ENCODE measurements at regions not wholly inside any gene's neighbourhood (a gene's known extent, or its start where the extent isn't known, plus 50 kb on each side); places are given as distances from the start of the nearest gene placed in this dataset.

DNA sequence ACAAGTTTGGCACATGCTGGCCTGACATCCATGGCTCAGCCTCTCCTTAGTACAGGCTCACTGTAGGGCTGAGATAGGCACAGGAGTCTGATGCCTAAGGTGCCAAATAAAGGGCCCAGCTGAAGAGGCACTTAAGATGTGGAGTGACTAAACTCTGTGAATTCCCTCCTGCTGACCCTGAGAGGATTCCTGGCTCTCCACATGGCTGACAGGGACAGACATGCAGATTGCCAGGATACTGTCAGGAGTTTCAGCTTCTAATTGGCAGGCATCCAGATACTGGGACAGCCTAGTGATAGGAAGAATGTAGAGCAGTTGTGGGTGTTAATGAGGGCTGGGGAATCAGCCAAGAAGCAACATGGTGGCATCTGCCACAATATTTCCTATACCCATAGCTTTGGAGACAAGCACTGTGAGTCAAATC lies 558.7 kb downstream of the INSC start:
- H3K27me3 ChIP-seq (ENCODE audit: control insufficient read depth, insufficient read depth, low read length), result no peaks in the 10 kb centered on the region
- H3K4me3 ChIP-seq (ENCODE audit: low read depth in 2 of 2, low read length in 2 of 2), result no peak overlapping the region
- H3K4me1 ChIP-seq (ENCODE audit: control insufficient read depth, insufficient read depth, low read length), result no peaks in the 10 kb centered on the region
- TF ChIP-seq SIN3A (IDR thresholded peaks at IDR 0.05; ENCODE audit: borderline replicate concordance, insufficient read depth, low read depth, low read length) (no peak), TCF7L2 (IDR thresholded peaks at IDR 0.05; ENCODE audit: low read depth, low read length) (no peak)
- TF ChIP-seq, protein P1, sequence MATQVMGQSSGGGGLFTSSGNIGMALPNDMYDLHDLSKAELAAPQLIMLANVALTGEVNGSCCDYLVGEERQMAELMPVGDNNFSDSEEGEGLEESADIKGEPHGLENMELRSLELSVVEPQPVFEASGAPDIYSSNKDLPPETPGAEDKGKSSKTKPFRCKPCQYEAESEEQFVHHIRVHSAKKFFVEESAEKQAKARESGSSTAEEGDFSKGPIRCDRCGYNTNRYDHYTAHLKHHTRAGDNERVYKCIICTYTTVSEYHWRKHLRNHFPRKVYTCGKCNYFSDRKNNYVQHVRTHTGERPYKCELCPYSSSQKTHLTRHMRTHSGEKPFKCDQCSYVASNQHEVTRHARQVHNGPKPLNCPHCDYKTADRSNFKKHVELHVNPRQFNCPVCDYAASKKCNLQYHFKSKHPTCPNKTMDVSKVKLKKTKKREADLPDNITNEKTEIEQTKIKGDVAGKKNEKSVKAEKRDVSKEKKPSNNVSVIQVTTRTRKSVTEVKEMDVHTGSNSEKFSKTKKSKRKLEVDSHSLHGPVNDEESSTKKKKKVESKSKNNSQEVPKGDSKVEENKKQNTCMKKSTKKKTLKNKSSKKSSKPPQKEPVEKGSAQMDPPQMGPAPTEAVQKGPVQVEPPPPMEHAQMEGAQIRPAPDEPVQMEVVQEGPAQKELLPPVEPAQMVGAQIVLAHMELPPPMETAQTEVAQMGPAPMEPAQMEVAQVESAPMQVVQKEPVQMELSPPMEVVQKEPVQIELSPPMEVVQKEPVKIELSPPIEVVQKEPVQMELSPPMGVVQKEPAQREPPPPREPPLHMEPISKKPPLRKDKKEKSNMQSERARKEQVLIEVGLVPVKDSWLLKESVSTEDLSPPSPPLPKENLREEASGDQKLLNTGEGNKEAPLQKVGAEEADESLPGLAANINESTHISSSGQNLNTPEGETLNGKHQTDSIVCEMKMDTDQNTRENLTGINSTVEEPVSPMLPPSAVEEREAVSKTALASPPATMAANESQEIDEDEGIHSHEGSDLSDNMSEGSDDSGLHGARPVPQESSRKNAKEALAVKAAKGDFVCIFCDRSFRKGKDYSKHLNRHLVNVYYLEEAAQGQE (IDR thresholded peaks at IDR 0.05; ENCODE audit: insufficient read depth in 1 of 2, low read depth in 2 of 2, low read length in 1 of 2), result no peak
- TF ChIP-seq, protein P2, sequence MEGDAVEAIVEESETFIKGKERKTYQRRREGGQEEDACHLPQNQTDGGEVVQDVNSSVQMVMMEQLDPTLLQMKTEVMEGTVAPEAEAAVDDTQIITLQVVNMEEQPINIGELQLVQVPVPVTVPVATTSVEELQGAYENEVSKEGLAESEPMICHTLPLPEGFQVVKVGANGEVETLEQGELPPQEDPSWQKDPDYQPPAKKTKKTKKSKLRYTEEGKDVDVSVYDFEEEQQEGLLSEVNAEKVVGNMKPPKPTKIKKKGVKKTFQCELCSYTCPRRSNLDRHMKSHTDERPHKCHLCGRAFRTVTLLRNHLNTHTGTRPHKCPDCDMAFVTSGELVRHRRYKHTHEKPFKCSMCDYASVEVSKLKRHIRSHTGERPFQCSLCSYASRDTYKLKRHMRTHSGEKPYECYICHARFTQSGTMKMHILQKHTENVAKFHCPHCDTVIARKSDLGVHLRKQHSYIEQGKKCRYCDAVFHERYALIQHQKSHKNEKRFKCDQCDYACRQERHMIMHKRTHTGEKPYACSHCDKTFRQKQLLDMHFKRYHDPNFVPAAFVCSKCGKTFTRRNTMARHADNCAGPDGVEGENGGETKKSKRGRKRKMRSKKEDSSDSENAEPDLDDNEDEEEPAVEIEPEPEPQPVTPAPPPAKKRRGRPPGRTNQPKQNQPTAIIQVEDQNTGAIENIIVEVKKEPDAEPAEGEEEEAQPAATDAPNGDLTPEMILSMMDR (IDR thresholded peaks at IDR 0.05), result no peak
- in situ Hi-C loops (cut with HindIII; ENCODE audit: low pct_unique_long_range_greater_than_20kb, low sequenced_read_pairs), result no loop called here
- BruUV-seq (replicated peaks), result no TSS peak
- H3K36me3 ChIP-seq (ENCODE audit: control insufficient read depth, insufficient read depth, low read length), result no peaks in the 10 kb centered on the region
- intact Hi-C loops (cut with micrococcal nuclease; ENCODE audit: unreplicated experiment), result no loop called here
- ATAC-seq (no peak), DNase-seq (ENCODE audit: low read depth, low spot score) (no peak)
- ChIA-PET POLR2A (no interaction called here), CTCF (no interaction called here)
- H3K9me3 ChIP-seq (ENCODE audit: control insufficient read depth, insufficient read depth, low read depth, low read length), result no peaks in the 10 kb centered on the region
- no peak overlapping the region for H3K27ac ChIP-seq (ENCODE audit: low read length)

DNA sequence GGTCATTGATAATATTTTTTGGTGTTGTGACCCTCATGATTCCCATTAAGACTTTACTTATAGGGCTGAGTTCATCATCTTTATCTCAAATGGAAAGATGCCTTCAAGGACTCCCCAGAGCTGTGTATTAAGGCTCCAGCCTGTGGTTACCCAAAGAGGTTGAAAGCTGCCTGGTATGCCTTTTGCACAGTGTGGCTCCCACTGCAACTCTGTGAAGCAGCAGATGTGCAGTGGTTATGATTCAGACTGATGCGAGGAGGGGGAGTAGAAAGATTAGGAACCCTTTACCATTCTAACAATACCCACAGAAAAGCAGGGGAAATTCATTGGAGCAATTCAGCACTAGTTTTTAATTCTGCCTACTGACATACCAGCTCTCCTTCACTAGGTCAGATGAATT lies 560.0 kb downstream of the INSC start:
- no peak overlapping the region for H3K27ac ChIP-seq (ENCODE audit: low read length)
- H3K36me3 ChIP-seq (ENCODE audit: control insufficient read depth, insufficient read depth, low read length), result no peaks in the 10 kb centered on the region
- TF ChIP-seq SIN3A (IDR thresholded peaks at IDR 0.05; ENCODE audit: borderline replicate concordance, insufficient read depth, low read depth, low read length), result no peak
- no peak for TF ChIP-seq TCF7L2 (IDR thresholded peaks at IDR 0.05; ENCODE audit: low read depth, low read length)
- TF ChIP-seq POLR2AphosphoS5 (IDR thresholded peaks at IDR 0.05; ENCODE audit: low read depth, low read length), result no peak
- TF ChIP-seq, protein P2 (IDR thresholded peaks at IDR 0.05), result no peak
- TF ChIP-seq, protein P1 (IDR thresholded peaks at IDR 0.05; ENCODE audit: insufficient read depth in 1 of 2, low read depth in 2 of 2, low read length in 1 of 2), result no peak
- in situ Hi-C loops (cut with HindIII; ENCODE audit: low pct_unique_long_range_greater_than_20kb, low sequenced_read_pairs) (no loop called here), intact Hi-C loops (cut with micrococcal nuclease; ENCODE audit: unreplicated experiment) (no loop called here)
- H3K27me3 ChIP-seq (ENCODE audit: control insufficient read depth, insufficient read depth, low read length), result no peaks in the 10 kb centered on the region
- no peaks in the 10 kb centered on the region for H3K9me3 ChIP-seq (ENCODE audit: control insufficient read depth, insufficient read depth, low read depth, low read length)
- ChIA-PET POLR2A (no interaction called here), CTCF (no interaction called here)
- no peak for ATAC-seq
- no TSS peak for BruUV-seq (replicated peaks)
- no peak overlapping the region for H3K4me3 ChIP-seq (ENCODE audit: low read depth in 2 of 2, low read length in 2 of 2)
- H3K4me1 ChIP-seq (ENCODE audit: control insufficient read depth, insufficient read depth, low read length), result no peaks in the 10 kb centered on the region
- DNase-seq (ENCODE audit: low read depth, low spot score), result no peak

All from Panc1 (cell line).